HG03460 (cell line): ENCODE measurements at regions not wholly inside any gene's neighbourhood (a gene's known extent, or its start where the extent isn't known, plus 50 kb on each side); places are given as distances from the start of the nearest gene placed in this dataset.
"Not testable (repeated sequence)": the region's sequence is repeated elsewhere in the genome, so short reads cannot be mapped to it uniquely, and the experiment has no call there.

ENCODE experiments used
- ATAC-seq: cut with Tn5 transposase; IDR thresholded peaks from one replicate; pipeline ENCODE4 v1.9.1; 2021; ENCODE audit not compliant: unreplicated experiment

- no peak for ATAC-seq
Measured at GRCh38 chr10:42380926-42381547, 257.3 kb downstream of the ZNF33B start.

GRCh38 chr10:42367532-42368230 is 270.7 kb downstream of the ZNF33B start:
- peak; percentile 99 for ATAC-seq

GRCh38 chr10:42351745-42352144 is 286.6 kb downstream of the ZNF33B start:
- ATAC-seq, result no peak

- not testable (repeated sequence) for ATAC-seq
Measured at GRCh38 chr10:42336593-42337337, 301.6 kb downstream of the ZNF33B start.

- not testable (repeated sequence) for ATAC-seq
Measured at GRCh38 chr10:42335653-42336296, 302.6 kb downstream of the ZNF33B start.

GRCh38 chr10:42304341-42304740 is 334.0 kb downstream of the ZNF33B start:
- no peak for ATAC-seq

- not testable (repeated sequence) for ATAC-seq
Measured at GRCh38 chr10:42281896-42282295, 356.5 kb downstream of the ZNF33B start.

GRCh38 chr10:42269788-42270187 is 368.6 kb downstream of the ZNF33B start:
- not testable (repeated sequence) for ATAC-seq

- not testable (repeated sequence) for ATAC-seq
Measured at GRCh38 chr10:42263259-42263658, 375.1 kb downstream of the ZNF33B start.

- not testable (repeated sequence) for ATAC-seq
Measured at GRCh38 chr10:42243002-42243401, 395.4 kb downstream of the ZNF33B start.

- ATAC-seq, result no peak
Measured at GRCh38 chr10:42242135-42242805, 396.1 kb downstream of the ZNF33B start.

GRCh38 chr10:42236401-42236800 is 402.0 kb downstream of the ZNF33B start:
- not testable (repeated sequence) for ATAC-seq

GRCh38 chr10:42235736-42236135 is 402.6 kb downstream of the ZNF33B start:
- not testable (repeated sequence) for ATAC-seq

- ATAC-seq, result not testable (repeated sequence)
Measured at GRCh38 chr10:42235241-42235640, 403.1 kb downstream of the ZNF33B start.

- not testable (repeated sequence) for ATAC-seq
Measured at GRCh38 chr10:42234506-42234905, 403.9 kb downstream of the ZNF33B start.

- ATAC-seq, result not testable (repeated sequence)
Measured at GRCh38 chr10:42233461-42234206, 404.7 kb downstream of the ZNF33B start.

- not testable (repeated sequence) for ATAC-seq
Measured at GRCh38 chr10:42232955-42233354, 405.4 kb downstream of the ZNF33B start.

GRCh38 chr10:42230812-42231211 is 407.6 kb downstream of the ZNF33B start:
- not testable (repeated sequence) for ATAC-seq

GRCh38 chr10:42230115-42230514 is 408.3 kb downstream of the ZNF33B start:
- ATAC-seq, result not testable (repeated sequence)

- not testable (repeated sequence) for ATAC-seq
Measured at GRCh38 chr10:42227859-42228258, 410.5 kb downstream of the ZNF33B start.
